Loucy (cell line): ENCODE measurements at regions not wholly inside any gene's neighbourhood (a gene's known extent, or its start where the extent isn't known, plus 50 kb on each side); places are given as distances from the start of the nearest gene placed in this dataset.

Experiments used
- EZH2phosphoT487 ChIP-seq: fragments of 200-600 bp; IDR thresholded peaks from 2 replicates; pipeline ENCODE4 v1.6.1; 2018; ENCODE audit warnings: antibody characterized with exemption, mild to moderate bottlenecking, moderate library complexity, borderline replicate concordance
- TF ChIP-seq, protein P1 (sequence below): fragments of 200-600 bp; sonication (generic); conservative IDR thresholded peaks from 2 replicates; pipeline ENCODE4 v1.5.1; 2014; ENCODE audit warnings: mild to moderate bottlenecking, antibody characterized with exemption, low read length

DNA sequence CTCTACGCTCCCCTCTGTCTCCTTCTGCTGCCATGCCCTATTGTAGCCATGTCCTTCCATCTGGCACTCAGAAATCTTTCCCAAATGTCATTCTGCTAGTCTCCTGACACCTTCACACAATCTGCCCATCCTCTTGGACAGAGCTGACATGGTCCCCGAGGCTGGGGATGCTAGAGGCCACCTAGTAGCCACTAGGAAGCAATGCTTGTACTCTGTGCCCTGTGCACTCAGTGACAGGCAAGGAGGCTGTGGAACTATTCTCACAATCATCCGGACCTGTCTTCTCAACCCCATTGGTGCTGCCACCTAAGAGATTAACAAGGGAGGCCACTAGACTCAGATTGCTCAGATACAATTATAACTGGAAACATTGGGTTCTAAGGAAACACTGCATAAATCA, 112.6 kb upstream of the TMEM164 start:
- TF ChIP-seq, protein P1, sequence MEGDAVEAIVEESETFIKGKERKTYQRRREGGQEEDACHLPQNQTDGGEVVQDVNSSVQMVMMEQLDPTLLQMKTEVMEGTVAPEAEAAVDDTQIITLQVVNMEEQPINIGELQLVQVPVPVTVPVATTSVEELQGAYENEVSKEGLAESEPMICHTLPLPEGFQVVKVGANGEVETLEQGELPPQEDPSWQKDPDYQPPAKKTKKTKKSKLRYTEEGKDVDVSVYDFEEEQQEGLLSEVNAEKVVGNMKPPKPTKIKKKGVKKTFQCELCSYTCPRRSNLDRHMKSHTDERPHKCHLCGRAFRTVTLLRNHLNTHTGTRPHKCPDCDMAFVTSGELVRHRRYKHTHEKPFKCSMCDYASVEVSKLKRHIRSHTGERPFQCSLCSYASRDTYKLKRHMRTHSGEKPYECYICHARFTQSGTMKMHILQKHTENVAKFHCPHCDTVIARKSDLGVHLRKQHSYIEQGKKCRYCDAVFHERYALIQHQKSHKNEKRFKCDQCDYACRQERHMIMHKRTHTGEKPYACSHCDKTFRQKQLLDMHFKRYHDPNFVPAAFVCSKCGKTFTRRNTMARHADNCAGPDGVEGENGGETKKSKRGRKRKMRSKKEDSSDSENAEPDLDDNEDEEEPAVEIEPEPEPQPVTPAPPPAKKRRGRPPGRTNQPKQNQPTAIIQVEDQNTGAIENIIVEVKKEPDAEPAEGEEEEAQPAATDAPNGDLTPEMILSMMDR = no peak
- TF ChIP-seq EZH2phosphoT487 = no peak
